ENCODE measurements at regions not wholly inside any gene's neighbourhood (a gene's known extent, or its start where the extent isn't known, plus 50 kb on each side); places are given as distances from the start of the nearest gene placed in this dataset.

DNA sequence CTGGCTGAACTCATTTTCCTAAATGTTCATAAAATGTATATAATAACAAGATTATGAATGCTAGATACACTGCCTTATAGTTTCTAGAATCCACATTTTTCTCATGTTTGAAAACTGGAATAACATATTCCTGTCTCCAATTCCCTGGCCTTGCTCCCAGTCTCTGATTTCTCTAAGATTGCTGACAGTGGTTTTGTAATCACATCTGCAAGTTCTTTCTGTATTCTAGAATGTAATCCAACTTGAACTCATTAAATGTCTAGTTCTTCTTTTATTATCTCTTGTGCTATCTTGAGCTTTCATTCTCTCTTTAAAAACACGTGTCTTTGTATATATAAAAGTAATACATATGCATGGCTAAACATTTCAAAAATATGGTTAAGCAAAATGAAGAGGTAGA lies 215.2 kb upstream of the ADAMTS9 start:
- Mint-ChIP-seq H3K4me1 (ENCODE audit: unreplicated experiment) (peaks cover 9% of the 10 kb centered on the region), H3K4me3 (ENCODE audit: unreplicated experiment) (no peak overlapping the region), H3K9me3 (ENCODE audit: unreplicated experiment) (no peaks in the 10 kb centered on the region), H3K36me3 (ENCODE audit: unreplicated experiment) (no peaks in the 10 kb centered on the region), H3K27ac (ENCODE audit: unreplicated experiment) (no peak overlapping the region), H3K27me3 (ENCODE audit: unreplicated experiment) (peaks cover 3% of the 10 kb centered on the region)
- DNase-seq (ENCODE audit: extremely low spot score, unreplicated experiment) = no peak
- TF ChIP-seq, protein P1, sequence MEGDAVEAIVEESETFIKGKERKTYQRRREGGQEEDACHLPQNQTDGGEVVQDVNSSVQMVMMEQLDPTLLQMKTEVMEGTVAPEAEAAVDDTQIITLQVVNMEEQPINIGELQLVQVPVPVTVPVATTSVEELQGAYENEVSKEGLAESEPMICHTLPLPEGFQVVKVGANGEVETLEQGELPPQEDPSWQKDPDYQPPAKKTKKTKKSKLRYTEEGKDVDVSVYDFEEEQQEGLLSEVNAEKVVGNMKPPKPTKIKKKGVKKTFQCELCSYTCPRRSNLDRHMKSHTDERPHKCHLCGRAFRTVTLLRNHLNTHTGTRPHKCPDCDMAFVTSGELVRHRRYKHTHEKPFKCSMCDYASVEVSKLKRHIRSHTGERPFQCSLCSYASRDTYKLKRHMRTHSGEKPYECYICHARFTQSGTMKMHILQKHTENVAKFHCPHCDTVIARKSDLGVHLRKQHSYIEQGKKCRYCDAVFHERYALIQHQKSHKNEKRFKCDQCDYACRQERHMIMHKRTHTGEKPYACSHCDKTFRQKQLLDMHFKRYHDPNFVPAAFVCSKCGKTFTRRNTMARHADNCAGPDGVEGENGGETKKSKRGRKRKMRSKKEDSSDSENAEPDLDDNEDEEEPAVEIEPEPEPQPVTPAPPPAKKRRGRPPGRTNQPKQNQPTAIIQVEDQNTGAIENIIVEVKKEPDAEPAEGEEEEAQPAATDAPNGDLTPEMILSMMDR (IDR thresholded peaks at IDR 0.05) = no peak

DNA sequence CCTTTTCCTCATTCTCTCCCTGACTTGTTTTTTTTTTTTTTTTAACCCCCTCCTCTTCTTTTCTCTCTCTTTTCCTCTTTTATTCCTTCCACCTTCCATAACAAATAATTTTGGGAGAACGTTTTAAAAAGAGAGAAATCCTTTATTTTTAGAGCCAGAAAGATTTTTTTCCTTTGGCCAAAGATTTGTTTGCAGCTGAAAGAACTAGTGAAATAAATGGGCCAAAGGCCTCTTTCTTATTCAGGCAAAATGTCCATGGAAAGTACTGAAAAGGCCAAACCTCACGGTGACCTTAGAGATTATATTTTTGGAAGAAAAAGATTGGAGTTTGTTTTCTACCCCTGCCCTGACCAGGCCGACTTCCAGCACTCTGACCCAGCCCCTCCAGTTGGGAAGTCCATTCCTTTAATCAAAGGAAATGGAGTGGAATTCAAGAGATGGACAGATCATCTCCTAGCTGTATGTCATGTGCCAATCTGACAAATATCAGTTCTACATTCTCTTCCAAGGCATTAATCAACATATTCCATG lies 214.3 kb upstream of the ADAMTS9 start:
- Mint-ChIP-seq H3K27me3 (ENCODE audit: unreplicated experiment) (peaks cover under 1% of the 10 kb centered on the region), H3K27ac (ENCODE audit: unreplicated experiment) (no peak overlapping the region), H3K4me1 (ENCODE audit: unreplicated experiment) (peaks cover 9% of the 10 kb centered on the region), H3K9me3 (ENCODE audit: unreplicated experiment) (no peaks in the 10 kb centered on the region), H3K36me3 (ENCODE audit: unreplicated experiment) (no peaks in the 10 kb centered on the region), H3K4me3 (ENCODE audit: unreplicated experiment) (no peak overlapping the region)
- TF ChIP-seq, protein P1 (IDR thresholded peaks at IDR 0.05) = no peak
- DNase-seq (ENCODE audit: extremely low spot score, unreplicated experiment) = no peak

DNA sequence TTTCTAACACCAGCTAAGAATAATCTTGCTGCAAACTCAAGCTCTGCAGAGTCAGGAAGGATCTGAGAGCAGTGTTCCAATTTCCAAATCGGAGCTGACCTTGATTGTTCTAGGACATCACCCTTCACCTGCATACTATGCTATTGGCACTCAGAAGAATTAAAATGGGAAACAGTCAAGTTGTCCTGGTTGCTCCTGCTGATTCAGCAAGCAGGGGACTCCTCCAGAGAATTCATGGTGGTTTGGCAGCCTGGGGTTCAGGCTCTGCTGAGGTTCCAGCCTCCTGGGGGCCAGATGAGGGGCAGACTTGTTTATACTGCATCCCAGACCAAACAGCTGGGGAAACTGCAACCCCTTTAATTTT lies 213.7 kb upstream of the ADAMTS9 start:
- Mint-ChIP-seq H3K27ac (ENCODE audit: unreplicated experiment) (no peak overlapping the region), H3K36me3 (ENCODE audit: unreplicated experiment) (no peaks in the 10 kb centered on the region), H3K27me3 (ENCODE audit: unreplicated experiment) (no peaks in the 10 kb centered on the region), H3K4me3 (ENCODE audit: unreplicated experiment) (no peak overlapping the region), H3K4me1 (ENCODE audit: unreplicated experiment) (peaks cover 9% of the 10 kb centered on the region), H3K9me3 (ENCODE audit: unreplicated experiment) (no peaks in the 10 kb centered on the region)
- TF ChIP-seq, protein P1 (IDR thresholded peaks at IDR 0.05) = no peak
- DNase-seq (ENCODE audit: extremely low spot score, unreplicated experiment) = no peak

DNA sequence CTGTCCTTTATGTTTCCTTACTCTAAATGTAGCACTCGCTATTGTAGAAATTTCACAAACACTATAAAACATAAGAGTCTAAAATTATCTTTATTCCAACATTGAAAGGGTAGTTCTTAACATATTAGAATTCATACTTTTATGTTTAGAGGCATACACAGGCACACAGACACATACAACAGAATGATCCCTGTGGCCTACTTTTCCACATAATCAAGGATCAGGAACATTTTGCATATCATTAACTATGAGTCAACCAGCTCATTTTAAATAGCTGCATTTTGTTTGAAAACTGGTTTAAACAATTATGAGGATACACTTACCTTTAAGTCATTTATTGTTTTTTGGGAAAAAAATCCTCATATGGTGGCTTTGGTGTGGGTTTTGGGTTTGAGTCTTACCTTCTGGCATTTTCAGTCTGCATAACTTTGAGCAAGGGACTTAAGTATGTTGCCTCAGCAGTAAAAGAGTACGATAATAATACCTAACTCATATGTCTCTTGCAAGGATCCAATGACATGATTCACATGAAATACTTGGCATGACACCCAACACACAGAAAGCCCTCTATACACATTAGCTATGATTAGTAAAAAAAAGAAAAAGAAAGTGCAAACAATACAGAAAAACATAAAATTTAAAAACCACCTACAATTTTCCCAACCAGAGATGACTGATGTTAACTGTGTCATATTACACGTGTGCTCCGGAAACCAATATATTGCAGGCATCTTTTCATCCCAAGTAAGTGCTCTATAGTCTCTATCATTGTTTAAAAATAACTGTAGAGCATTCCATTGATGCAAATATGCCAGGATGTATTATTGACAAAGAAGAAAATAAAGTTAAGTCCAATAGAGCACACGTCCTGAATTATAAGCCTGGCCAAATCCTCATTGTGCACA lies 213.1 kb upstream of the ADAMTS9 start:
- Mint-ChIP-seq H3K27ac (ENCODE audit: unreplicated experiment) (no peak overlapping the region), H3K36me3 (ENCODE audit: unreplicated experiment) (no peaks in the 10 kb centered on the region), H3K4me3 (ENCODE audit: unreplicated experiment) (no peak overlapping the region), H3K9me3 (ENCODE audit: unreplicated experiment) (no peaks in the 10 kb centered on the region), H3K4me1 (ENCODE audit: unreplicated experiment) (peaks cover 9% of the 10 kb centered on the region), H3K27me3 (ENCODE audit: unreplicated experiment) (no peaks in the 10 kb centered on the region)
- no peak for DNase-seq (ENCODE audit: extremely low spot score, unreplicated experiment)
- TF ChIP-seq, protein P1 (IDR thresholded peaks at IDR 0.05) = no peak

DNA sequence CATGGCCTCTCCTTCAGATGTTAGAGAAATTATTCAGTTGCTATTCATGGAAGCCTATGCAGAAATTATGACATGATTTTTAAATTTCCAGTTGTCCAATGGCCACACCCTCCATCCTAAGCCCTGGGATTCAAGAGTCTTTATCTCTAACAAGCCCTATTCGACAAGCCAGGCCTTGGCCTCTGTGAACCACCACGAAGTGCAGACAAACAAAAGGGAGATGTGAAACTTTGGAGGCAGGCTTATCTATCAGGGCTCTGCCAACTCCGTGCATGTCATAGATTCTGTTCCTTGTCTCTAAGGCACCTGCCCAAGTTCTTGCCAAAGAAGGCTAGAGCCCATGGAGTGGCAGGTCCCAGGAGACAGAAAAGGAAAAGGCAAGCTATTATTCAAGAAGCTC lies 212.4 kb upstream of the ADAMTS9 start:
- H3K4me3 Mint-ChIP-seq (ENCODE audit: unreplicated experiment) = no peak overlapping the region
- H3K27ac Mint-ChIP-seq (ENCODE audit: unreplicated experiment) = no peak overlapping the region
- TF ChIP-seq, protein P1 (IDR thresholded peaks at IDR 0.05) = no peak
- H3K4me1 Mint-ChIP-seq (ENCODE audit: unreplicated experiment) = peaks cover 14% of the 10 kb centered on the region
- H3K9me3 Mint-ChIP-seq (ENCODE audit: unreplicated experiment) = no peaks in the 10 kb centered on the region
- no peaks in the 10 kb centered on the region for H3K27me3 Mint-ChIP-seq (ENCODE audit: unreplicated experiment)
- no peak for DNase-seq (ENCODE audit: extremely low spot score, unreplicated experiment)
- no peaks in the 10 kb centered on the region for H3K36me3 Mint-ChIP-seq (ENCODE audit: unreplicated experiment)

Measured in osteocyte (in vitro differentiated cells).